ENCODE measurements at regions not wholly inside any gene's neighbourhood (a gene's known extent, or its start where the extent isn't known, plus 50 kb on each side); places are given as distances from the start of the nearest gene placed in this dataset.

- no peaks in the 10 kb centered on the region for H3K79me2 ChIP-seq (ENCODE audit: insufficient read depth, low read depth, low read length)
- no TSS peak for BruUV-seq (replicated peaks)
- H3K36me3 ChIP-seq (ENCODE audit: insufficient read depth, low read length), result no peaks in the 10 kb centered on the region
- no peaks in the 10 kb centered on the region for H3K4me1 ChIP-seq (ENCODE audit: insufficient read depth, low read length, poor library complexity, severe bottlenecking)
- DNase-seq (ENCODE audit: low spot score), result no peak
- no peaks in the 10 kb centered on the region for H3K9me2 ChIP-seq (ENCODE audit: insufficient read depth, low read length)
- no peak overlapping the region for H3K4me3 ChIP-seq (ENCODE audit: low read depth, low read length, poor library complexity, severe bottlenecking)
- CTCF ChIA-PET (ENCODE audit: unreplicated experiment), result no interaction called here
- H3K9me3 ChIP-seq (ENCODE audit: low read length), result no peaks in the 10 kb centered on the region
- TF ChIP-seq EZH2phosphoT487 (IDR thresholded peaks at IDR 0.05; ENCODE audit: borderline replicate concordance, low read depth, low read length) (no peak), CTCF (conservative IDR thresholded peaks at IDR 0.05; ENCODE audit: low read length) (no peak)
- H2AFZ ChIP-seq (ENCODE audit: low read length), result no peak overlapping the region
- no peaks in the 10 kb centered on the region for H4K20me1 ChIP-seq (ENCODE audit: insufficient read depth, low read length)
- POLR2A ChIA-PET, result no interaction called here
- no peak overlapping the region for H3K4me2 ChIP-seq (ENCODE audit: low read length)
- no peak overlapping the region for H3K27ac ChIP-seq (ENCODE audit: low read depth, low read length, poor library complexity, severe bottlenecking)
- intact Hi-C loops (cut with micrococcal nuclease; ENCODE audit: unreplicated experiment), result no loop called here
Measured at GRCh38 chr4:96483308-96484030, 643.6 kb downstream of the PDHA2 start.

GRCh38 chr4:96486563-96486962 lies 646.7 kb downstream of the PDHA2 start:
- H3K9me2 ChIP-seq (ENCODE audit: insufficient read depth, low read length), result no peaks in the 10 kb centered on the region
- POLR2A ChIA-PET, result no interaction called here
- no peak for TF ChIP-seq CTCF (conservative IDR thresholded peaks at IDR 0.05; ENCODE audit: low read length)
- TF ChIP-seq EZH2phosphoT487 (IDR thresholded peaks at IDR 0.05; ENCODE audit: borderline replicate concordance, low read depth, low read length), result no peak
- intact Hi-C loops (cut with micrococcal nuclease; ENCODE audit: unreplicated experiment), result no loop called here
- no peaks in the 10 kb centered on the region for H3K4me1 ChIP-seq (ENCODE audit: insufficient read depth, low read length, poor library complexity, severe bottlenecking)
- no peak for DNase-seq (ENCODE audit: low spot score)
- H3K79me2 ChIP-seq (ENCODE audit: insufficient read depth, low read depth, low read length), result no peaks in the 10 kb centered on the region
- no peak overlapping the region for H3K4me2 ChIP-seq (ENCODE audit: low read length)
- CTCF ChIA-PET (ENCODE audit: unreplicated experiment), result no interaction called here
- no TSS peak for BruUV-seq (replicated peaks)
- H4K20me1 ChIP-seq (ENCODE audit: insufficient read depth, low read length), result no peaks in the 10 kb centered on the region
- no peaks in the 10 kb centered on the region for H3K36me3 ChIP-seq (ENCODE audit: insufficient read depth, low read length)
- H3K4me3 ChIP-seq (ENCODE audit: low read depth, low read length, poor library complexity, severe bottlenecking), result no peak overlapping the region
- no peak overlapping the region for H3K27ac ChIP-seq (ENCODE audit: low read depth, low read length, poor library complexity, severe bottlenecking)
- H2AFZ ChIP-seq (ENCODE audit: low read length), result no peak overlapping the region
- H3K9me3 ChIP-seq (ENCODE audit: low read length), result no peaks in the 10 kb centered on the region

GRCh38 chr4:96497621-96498020 lies 657.7 kb downstream of the PDHA2 start:
- no peak overlapping the region for H3K4me3 ChIP-seq (ENCODE audit: low read depth, low read length, poor library complexity, severe bottlenecking)
- no peaks in the 10 kb centered on the region for H3K79me2 ChIP-seq (ENCODE audit: insufficient read depth, low read depth, low read length)
- no peak overlapping the region for H3K4me2 ChIP-seq (ENCODE audit: low read length)
- ChIA-PET CTCF (ENCODE audit: unreplicated experiment) (no interaction called here), POLR2A (interaction anchor here (0.6 kb wide), 1 partner anchor 1732 kb away, joined by 3 read pairs; no protein-coding TSS in a partner anchor)
- H4K20me1 ChIP-seq (ENCODE audit: insufficient read depth, low read length), result no peaks in the 10 kb centered on the region
- intact Hi-C loops (cut with micrococcal nuclease; ENCODE audit: unreplicated experiment), result no loop called here
- TF ChIP-seq CTCF (conservative IDR thresholded peaks at IDR 0.05; ENCODE audit: low read length) (no peak), EZH2phosphoT487 (IDR thresholded peaks at IDR 0.05; ENCODE audit: borderline replicate concordance, low read depth, low read length) (no peak)
- no peaks in the 10 kb centered on the region for H3K4me1 ChIP-seq (ENCODE audit: insufficient read depth, low read length, poor library complexity, severe bottlenecking)
- H3K36me3 ChIP-seq (ENCODE audit: insufficient read depth, low read length), result no peaks in the 10 kb centered on the region
- no peaks in the 10 kb centered on the region for H3K9me2 ChIP-seq (ENCODE audit: insufficient read depth, low read length)
- no peaks in the 10 kb centered on the region for H3K9me3 ChIP-seq (ENCODE audit: low read length)
- H3K27ac ChIP-seq (ENCODE audit: low read depth, low read length, poor library complexity, severe bottlenecking), result no peak overlapping the region
- DNase-seq (ENCODE audit: low spot score), result no peak
- no TSS peak for BruUV-seq (replicated peaks)
- H2AFZ ChIP-seq (ENCODE audit: low read length), result no peak overlapping the region

All from OCI-LY7 (cell line).